Fibroblast of lung (primary cell): ENCODE measurements at regions not wholly inside any gene's neighbourhood (a gene's known extent, or its start where the extent isn't known, plus 50 kb on each side); places are given as distances from the start of the nearest gene placed in this dataset.

Experiments used
- CTCF ChIP-seq, 2 donors: IDR thresholded peaks in 1 of 2; conservative IDR thresholded peaks in 1 of 2; 1 replicate in 1 of 2; 2 replicates in 1 of 2; pipeline ENCODE4 v1.5.1; 2011 to 2012; ENCODE audit warnings: low read length in 2 of 2, control low read depth in 1 of 2, inconsistent platforms in 1 of 2, low read depth in 1 of 2, mild to moderate bottlenecking in 1 of 2
- EZH2 ChIP-seq: IDR thresholded peaks from 2 replicates; pipeline ENCODE4 v1.5.1; 2012; ENCODE audit warnings: low read length, control low read depth, mild to moderate bottlenecking; ENCODE audit errors: missing control alignments

DNA sequence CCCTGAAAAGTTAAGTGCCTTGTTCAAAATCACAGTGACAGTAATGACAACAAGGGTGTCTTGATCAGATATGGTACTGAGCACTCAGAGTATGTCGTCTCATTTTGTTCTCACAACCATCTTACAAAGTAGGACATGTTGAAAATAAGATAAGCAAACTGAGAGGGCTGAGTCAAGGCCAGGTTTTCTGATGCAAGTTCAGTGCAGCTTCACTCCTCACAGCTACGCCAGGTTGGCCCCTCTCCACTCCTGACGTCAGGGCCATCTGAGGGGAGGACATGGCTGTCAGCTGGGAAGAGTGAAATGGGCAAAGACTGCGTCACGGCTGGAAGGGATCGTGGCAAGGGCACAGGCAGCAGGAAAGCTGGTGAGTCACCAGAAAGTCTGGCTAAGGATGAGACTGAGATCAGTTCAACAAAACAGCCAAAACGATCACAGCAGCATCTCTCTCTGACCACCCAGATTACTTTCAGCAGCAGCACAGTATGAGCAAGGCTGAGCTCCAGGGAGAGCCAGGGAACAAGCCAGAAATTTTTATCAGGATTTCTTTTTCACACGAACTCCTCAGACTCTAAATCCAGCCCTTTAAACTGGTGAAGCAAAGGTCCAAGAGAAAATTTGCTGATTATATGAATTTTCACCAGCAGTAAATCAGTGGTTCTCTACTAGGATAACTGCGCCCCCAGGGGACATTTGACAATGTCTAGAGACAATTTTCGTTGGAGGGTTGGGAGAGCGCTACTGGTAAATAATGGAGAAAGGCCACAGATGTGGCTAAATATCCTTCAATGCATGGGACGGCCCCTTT is 297.9 kb upstream of the AMIGO2 start:
- TF ChIP-seq CTCF (conservative IDR thresholded peaks at IDR 0.05 in 1 of 2, IDR thresholded peaks at IDR 0.05 in 1 of 2; ENCODE audit: low read depth in 1 of 2, low read length in 2 of 2): no peak
- no peak for TF ChIP-seq EZH2
